HUDEP-2 (cell line): ENCODE measurements at regions not wholly inside any gene's neighbourhood (a gene's known extent, or its start where the extent isn't known, plus 50 kb on each side); places are given as distances from the start of the nearest gene placed in this dataset.
"Not testable (repeated sequence)": the region's sequence is repeated elsewhere in the genome, so short reads cannot be mapped to it uniquely, and the experiment has no call there.

Experiments used
- DNase-seq, 76 experiments: peaks; one replicate each; lab custom pipeline; 2025; ENCODE audit not compliant: unreplicated experiment in 76 of 76; lab: John Stamatoyannopoulos, UW

DNA sequence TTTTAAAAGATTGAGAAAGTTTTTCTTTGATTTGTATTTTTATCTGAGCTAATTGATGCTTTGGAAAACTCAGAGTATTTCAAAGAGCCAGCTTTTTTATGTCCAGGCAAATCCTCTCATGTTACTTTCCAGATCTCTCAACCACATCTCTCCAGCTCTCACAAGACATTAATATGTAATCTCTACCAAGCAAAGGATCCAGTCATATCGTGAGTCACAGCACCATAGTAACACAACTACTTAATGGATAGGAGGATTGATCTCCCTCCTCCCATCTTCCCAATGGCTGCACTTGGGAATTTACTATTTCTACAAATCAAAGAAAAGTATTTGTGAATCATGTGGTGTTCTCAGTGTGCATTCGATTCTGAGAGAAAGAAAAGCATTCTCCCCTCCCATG is 63.3 kb downstream of the POU4F1 start:
- DNase-seq, result no peak

DNA sequence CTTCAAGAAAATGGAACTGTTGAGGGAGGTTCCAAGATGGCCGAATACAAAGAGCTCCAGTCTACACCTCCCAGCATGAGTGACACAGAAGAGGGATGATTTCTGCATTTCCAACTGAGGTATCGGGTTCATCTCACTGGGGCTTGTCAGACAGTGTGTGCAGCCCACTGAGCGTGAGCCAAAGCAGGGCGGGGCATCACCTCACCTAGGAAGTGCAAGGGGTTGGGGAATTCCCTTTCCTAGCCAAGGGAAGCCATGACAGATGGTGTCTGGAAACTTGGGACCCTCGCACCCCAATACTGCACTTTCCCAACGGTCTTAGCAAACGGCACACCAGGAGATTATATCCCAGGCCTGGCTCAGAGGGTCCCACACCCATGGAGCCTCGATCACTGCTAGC is 77.3 kb downstream of the POU4F1 start:
- DNase-seq, result not testable (repeated sequence)

DNA sequence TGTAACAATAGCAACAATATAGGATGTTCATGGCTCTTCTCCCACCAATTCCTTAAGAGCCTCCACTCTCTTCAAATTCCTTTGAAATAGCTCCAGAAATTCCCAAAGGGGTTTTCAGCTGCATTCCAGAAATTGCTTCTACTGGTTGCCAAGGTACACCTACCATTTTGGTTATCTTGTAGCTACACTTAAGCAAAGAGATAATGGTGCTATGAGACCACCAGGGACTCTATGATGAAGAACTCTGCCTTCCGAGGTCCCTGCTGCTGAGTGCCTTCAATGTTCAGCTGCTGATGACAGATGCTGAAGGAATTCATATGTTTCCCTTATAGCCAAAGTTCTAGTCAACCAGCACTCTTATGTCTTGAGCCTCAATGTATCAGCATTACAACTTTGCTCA is 78.4 kb downstream of the POU4F1 start:
- DNase-seq, result no peak

DNA sequence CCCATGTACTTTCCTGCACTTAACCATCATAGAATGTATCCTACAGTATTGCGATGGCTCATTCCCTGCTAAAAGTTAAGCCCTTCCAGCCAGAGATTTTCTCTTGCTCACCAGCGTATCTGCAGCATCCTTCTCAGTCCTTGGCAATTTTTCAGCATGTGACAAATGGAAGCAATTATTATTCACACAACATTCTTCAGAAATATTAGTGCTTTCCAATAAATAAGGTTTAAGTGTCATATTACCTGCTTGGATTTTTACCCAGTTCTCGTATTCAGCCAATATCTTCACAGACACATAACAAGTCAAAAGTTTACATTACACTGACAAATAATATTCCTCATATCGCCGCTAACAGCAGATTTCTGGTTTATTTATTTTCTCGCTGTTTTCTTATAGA is 82.3 kb downstream of the POU4F1 start:
- DNase-seq, result no peak

DNA sequence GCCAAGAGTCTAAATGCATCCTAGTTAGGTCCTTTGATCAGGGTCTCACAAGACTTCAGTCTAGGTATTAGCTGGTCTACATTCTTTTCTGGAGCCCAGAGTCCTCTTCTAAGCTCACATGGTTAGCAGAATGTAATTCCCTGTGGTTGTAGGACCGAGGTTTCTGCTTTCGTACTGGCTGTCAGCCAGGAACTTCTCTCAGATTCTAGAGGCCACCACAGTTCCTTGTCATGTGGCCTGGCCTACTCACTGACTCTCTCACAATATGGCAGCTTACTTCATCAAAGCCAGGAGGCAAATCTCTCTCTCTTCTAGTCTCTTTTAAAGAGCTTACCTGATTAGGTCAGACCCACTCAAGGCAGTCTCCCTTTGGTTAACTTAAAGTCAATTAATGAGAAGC is 82.9 kb downstream of the POU4F1 start:
- no peak for DNase-seq

DNA sequence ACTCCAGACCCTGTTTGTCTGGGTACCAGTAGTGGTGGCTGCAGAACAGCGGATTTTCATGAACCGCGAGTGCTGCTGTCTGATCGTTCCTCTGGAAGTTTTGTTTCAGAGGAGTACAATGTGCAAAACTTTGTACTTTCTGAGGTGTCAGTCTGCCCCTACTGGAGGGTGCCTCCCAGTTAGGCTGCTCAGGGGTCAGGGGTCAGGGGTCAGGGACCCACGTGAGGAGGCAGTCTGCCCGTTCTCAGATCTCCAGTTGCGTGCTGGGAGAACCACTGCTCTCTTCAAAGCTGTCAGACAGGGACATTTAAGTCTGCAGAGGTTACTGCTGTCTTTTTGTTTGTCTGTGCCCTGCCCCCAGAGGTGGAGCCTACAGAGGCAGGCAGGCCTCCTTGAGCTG is 84.9 kb downstream of the POU4F1 start:
- not testable (repeated sequence) for DNase-seq

DNA sequence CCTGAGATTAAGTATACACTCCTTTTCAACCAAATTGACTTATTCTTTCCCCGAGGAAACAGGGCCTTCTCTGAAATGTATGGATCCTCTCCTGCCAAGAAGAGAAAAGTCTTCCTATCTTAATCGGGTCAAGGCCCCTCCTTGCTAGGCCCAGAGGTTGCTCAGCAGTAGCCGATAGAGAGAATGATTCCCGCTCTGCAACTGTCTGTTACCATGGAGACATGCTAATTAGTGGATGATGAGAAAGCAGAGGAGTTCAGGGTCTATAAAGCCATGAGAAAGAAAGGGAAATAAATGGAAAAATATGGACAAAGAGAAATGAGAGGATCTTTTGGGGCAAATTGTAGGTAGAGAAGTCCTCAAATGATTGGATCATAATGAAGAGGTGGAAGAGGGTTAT is 103.5 kb downstream of the POU4F1 start:
- no peak for DNase-seq

DNA sequence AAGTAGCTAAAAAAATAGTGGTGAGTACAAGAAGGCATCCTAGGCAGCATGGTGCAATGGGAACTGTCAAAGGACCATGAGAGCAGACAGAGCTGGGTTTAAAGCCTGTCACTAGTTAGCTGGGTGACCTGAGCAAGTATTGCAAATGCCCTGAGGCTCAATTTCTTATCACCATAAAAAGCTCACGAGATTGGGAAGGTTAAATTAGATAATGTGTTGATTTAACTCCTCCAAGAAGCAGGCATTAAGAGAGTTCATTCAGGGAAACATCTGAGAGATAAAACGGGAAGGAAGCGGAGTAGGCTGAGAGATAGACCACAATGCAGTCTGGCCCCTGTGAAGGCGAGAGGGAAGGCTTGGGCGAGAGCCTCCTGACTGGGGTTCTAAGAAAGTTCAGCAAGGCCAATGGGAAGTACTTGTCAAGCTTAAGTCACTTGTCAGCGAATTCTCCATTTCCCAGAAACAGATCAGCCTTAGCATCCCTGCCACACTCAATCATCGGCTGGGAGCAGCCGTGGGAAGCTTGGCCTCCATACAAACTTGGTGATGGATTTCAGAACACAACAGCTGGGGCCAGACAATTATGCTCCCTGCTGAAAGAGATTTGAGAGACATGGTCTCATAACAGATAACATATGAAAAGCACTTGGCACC is 105.5 kb downstream of the POU4F1 start:
- DNase-seq, result no peak

DNA sequence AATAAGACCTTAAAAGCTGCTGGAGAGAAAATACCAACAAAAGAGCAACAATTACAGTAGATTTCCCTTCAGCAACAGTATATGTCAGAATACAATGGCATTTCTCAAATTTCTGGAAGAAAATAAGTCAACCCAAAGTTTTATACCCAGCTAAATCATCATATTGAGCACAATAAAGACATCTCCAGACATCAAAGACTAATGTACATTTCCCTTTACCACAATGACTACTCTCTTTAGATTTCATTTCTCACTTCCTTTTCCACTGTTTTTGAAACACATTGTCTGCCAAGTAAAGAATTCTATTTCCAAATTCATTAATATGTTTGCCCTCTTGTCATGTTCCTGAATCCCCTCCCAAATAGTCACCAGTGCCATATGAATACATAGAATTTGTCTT is 111.4 kb downstream of the POU4F1 start:
- DNase-seq, result no peak

DNA sequence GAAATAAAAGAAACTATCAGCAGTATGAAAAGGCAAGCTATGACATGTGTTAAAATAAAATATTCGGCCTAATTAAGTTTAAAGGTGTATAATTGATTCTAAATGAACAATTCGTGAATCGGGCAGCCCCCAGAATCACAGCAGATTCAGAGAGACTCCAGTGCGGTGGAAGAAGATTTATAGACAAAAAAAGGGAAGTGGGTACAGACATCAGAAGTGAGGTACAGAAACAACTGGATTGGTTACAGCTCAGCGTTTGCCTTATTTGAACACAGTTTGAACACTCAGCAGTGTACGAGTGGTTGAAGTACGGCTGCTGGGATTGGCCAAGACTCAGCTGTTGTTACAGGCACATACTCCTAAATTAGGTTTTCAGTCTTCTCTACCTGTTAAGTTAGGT is 113.1 kb downstream of the POU4F1 start:
- DNase-seq, result not testable (repeated sequence)

DNA sequence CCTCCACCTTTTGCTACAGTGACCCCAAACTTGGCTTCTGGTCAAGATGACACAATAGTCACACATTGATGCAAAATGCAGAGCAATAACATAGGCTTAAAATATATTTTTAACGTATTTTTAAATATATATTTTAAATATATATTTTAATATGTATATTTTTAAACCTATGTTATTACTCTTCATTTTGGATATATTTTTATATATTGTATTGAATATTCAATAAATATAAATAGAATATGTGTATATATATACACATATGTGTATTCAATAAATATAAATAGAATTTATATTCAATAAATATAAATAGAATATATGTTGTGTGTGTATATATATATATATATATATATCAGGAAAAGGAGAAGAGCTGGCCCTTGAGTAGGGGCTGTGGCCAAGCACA is 115.6 kb downstream of the POU4F1 start:
- DNase-seq, result no peak

DNA sequence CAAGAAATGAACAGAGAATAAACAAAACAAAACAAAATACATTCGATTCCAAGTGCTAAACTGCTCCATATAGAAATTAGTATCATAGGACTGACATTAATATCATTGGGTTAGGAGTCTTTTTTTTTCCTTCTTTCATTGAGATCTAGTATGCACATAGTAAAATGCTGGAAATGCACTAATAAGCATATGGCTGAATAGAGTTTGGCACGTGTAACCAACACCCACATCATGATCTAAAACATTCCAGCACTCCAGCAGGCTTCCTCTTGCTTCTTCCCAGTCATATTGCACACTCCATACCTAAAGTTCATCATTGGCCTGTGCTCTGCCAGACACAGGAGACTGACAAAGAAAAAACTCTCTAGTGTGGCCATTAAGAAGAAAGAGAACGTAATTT is 117.5 kb downstream of the POU4F1 start:
- no peak for DNase-seq

DNA sequence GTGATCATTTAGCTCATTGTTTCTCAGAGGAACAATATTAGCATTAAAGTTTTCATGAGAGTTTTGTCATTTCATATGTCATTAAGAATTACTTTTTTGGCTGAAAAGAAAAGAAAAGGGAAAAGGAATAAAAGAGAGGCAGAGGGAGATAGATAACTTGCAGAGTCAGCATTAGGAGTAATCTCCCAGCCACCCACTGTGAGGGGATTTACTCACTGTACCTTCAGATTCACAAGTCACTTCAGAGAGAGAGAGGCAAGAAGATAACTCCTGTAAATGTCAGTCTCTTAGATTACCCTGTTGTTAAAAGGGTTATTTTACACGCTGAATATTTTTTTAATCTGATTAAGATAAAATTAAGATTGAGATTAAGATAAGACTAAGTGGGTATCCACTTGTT is 125.2 kb downstream of the POU4F1 start:
- DNase-seq, result no peak

DNA sequence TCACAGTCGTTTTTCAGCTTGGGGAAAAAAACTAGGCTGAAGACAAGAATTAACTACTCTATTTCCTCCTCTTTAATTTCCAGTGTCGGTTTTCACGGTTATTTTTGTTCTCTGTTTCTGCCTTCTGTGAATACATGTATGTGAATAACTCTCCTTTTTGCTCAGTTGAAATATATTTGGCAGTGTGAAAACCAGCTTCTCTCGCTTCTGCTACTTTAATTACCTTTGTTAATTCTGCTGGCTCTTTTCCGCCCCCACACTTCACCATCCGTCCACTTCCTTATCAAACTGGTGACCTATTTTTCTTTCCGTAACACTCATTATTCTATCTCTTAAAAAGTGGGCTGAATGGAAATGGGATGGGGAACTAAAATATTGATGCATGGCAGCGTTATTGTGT is 126.4 kb downstream of the POU4F1 start:
- no peak for DNase-seq

DNA sequence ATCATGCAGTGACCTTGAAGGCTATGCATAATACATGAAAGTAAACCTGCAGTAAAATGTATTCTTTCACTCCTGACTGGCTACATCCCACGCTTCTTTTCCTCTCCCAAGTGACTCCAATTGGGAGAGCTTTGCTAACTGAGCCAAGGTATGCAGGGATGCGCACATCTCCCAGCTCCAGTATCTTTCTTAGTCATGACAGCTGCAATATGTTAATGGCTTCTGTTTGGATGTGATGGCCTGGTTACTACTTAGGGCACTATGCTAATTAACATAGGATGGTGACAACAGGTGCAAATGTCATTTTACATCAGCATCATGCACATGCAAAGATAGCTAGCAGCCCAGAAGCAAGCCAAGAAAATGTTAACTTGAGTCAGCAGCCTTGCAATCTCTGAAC is 134.7 kb downstream of the POU4F1 start:
- no peak for DNase-seq

DNA sequence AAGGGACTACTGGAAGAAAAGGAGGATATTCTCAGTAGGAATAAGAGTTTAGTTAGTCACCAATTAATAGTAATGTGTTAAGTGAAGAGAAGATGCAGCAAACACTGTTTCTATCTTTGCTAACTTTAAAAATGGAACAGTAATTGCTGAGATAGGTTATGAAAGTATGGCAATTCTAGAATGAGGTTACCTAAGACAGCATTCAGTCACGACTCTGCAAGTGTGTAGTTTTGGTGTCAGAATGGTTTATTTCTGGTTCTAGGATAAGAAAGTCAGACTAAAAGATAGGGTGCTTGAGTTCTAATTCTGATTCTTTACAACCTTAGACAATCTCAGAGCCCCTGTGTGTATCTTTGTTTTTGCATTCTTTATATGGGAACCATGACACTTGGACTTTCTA is 138.1 kb downstream of the POU4F1 start:
- DNase-seq, result no peak

DNA sequence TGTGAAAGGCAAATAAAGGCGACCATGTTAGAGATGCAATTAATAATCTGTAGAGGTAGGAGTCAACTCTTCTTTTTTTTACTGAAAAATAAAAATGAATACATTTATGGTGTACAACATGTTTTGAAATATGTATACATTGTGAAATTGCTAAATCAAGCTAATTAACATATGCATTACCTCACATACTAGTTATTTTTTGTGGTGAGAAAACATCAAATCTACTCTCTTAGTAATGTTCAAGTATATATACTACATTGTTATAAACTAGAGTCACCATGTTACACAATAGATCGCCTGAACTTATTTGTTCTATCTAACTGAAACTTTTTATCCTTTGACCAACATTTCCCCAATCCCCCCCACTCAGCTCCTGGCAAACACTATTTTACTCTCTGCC is 143.2 kb downstream of the POU4F1 start:
- DNase-seq, result no peak

DNA sequence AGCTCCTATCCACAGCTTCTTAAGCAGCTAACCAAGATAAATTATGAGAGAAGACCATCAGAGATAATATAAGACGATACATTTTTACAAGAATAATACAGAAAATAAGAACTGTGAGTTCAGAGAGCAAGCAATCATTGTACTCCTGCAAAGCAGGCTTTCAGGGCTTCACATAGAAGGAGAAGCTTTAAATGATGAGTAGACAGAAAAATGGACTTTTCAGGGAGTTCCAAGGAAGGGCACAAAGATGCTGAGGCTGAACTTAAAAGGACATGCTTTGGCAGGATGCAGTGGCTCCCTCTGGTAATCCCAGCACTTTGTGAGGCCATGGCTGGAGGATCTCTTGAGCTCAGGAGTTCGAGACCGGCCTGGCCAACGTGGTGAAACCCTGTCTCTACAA is 159.5 kb downstream of the POU4F1 start:
- no peak for DNase-seq

DNA sequence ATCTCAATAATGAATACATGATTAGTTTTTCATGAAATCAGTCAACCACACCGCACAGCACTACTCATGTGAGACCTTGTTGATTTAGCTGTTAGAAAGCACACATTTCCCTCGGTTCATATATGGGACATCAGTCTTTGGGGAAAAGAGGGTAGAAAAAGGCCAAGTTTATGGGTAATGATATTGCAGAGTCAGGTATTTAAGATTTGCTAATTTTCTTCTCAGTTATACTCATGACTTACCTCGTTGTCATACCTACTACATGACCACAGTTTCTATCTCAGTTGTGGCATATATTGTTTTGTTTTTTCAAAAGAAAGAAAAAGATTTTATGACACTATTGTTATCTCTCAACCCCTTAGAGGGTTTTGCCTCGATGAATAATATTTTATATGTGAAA is 165.6 kb downstream of the POU4F1 start:
- DNase-seq, result no peak

DNA sequence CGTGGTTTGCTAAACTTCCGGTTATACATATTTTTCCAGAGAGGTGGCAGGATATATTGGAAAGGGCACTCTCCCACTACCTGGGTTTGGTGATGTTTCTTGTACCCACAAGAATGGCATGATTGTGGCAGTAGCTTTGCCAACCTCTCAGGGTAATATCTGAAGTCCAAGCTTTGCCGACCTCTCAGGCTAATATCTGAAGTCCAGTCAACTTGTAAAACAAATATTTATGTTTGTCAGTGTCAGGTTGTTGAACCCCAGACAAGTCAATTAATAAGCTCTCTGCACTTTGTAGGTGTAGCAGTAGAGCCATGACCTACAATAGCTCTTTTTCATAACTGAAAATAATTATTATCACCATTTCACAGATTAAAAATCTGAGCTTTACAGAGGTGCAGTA is 167.0 kb downstream of the POU4F1 start:
- no peak for DNase-seq

DNA sequence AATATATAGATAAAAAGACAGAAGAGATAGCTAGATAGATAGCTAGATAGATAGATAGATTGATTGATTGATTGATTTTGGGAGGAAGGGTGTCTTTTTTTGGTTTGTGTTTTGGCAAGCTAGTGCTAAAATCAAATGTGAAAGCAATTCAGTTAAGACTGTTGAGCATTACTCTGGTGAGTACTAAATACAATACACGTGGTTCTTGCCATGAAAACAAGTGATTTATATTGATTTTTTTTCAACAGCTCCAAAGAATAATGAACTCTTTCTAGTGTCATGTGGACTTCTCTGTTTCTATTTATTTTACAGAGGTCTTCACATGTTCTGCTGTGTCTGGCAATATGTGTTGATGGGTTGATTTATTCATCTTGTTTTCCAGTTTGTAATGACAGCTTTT is 172.0 kb downstream of the POU4F1 start:
- no peak for DNase-seq

DNA sequence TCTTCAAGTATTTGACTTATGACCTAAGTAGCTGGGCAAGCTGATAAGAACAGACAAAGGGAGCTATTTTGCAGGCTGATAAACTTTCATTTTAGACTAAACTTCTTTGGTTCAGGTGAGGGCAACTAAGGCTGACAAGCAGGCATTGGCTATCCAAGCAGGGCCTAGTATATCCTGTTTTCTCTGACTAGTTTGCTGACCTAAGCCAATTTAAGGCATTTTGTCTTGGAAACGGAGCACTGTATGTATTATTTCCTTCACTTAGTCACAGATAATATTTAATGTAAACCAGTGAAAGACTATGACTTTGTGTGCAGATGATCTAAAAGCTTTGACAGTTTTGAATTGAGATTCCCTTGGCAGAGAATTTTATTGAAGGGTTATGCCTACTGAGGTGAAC is 172.5 kb downstream of the POU4F1 start:
- DNase-seq, result peak in 1 of 76 experiments; percentile 1

DNA sequence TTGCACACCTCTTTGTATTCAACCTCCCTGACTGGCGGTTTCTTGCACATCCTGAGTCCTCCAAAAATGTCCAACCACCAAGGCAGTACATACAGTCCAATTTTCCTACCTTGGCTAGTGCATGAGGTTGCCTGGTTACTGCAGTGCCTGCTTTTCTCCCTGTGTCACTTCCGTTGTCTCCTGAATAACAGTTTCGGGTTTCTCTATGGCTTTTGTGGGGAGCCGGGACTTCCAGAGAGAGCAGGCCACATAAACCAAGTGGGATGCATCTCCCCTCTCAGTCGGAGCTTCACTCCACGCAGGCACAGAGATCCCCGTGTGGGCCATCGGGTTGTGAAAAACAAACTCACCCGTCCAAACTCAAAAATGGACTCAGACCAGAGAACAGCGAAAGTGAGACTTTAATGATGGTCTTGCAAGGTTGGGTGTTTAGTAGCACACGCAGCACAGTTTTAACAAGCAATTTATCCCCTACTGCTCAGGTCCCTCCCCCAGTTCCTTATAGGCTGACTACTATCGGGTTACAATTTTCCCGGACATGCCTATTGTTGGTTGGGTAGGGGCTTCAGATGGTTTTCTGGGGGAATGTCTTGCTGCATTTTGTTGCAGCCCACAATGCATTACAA is 173.1 kb downstream of the POU4F1 start:
- DNase-seq, result no peak
